Dermis blood vessel endothelial cell (primary cell): ENCODE measurements at regions not wholly inside any gene's neighbourhood (a gene's known extent, or its start where the extent isn't known, plus 50 kb on each side); places are given as distances from the start of the nearest gene placed in this dataset.
A peak's percentile ranks its signal among the peaks of the same experiment; 100 is the strongest.
"Not testable (repeated sequence)": the region's sequence is repeated elsewhere in the genome, so short reads cannot be mapped to it uniquely, and the experiment has no call there.

Experiments
- DNase-seq: peaks from one replicate; pipeline ENCODE4 v3.0.0; 2010

DNA sequence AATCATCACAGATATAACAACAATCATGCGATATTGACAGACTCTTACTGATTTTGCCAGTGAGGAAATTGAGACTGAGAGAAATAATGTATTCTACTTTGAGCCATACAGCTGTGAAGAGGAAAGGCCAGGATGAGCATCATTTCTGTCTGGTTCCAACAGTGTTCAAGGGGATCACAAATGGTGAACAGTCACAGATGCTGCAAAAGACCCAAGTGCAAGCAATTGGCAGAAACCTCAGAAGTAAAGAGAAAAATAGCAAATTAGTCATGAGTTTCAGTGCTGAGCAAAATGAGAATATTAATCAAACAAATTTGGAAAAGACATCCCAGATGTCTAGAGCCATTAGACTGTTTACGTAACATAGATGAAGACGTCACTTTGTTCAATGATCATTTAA is 114.1 kb downstream of the RAB38 start:
- DNase-seq, result no peak

DNA sequence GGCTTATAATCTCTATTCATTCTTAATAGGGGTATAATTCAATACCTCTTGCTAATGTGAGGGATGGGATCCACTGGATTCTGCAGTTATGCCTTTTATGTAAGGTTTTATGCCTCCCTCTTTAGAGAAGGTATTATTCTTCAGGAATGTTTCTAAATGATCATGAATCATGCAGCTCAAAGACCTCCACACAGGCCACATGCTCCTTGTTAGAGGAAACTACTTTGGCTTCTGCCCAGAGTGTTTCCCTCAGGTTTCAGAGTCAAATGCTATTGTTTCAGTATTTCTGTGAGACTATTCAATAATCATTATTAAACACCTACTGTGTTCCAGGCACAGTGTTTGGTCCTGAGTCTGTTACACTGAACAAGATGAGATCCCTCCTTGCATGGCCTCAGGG is 115.9 kb downstream of the RAB38 start:
- peak; percentile 12 for DNase-seq

GRCh38 chr11:88051396-88051795 is 123.8 kb downstream of the RAB38 start:
- peak; percentile 41 for DNase-seq

DNA sequence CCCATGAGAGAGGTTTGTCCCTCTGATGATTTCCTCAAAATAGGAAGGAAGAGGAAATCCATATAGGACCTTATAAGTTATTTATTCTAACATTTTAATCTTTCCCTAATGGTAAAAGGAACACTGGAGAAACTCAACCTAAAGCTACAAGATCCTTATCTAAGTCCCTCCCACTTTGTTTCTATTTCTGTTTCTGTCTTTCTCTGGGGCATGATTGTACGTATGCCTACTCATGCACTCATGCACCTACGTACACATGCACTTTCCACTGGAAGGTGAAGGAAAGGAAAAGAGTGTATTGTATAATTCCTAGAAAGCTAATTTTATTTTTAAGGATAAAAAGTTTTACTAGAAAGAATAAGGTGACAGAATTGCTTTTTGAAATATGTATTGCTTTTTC is 125.0 kb downstream of the RAB38 start:
- DNase-seq, result no peak

- not testable (repeated sequence) for DNase-seq
Observed at GRCh38 chr11:88045288-88045687, 130.0 kb downstream of the RAB38 start.

- DNase-seq, result not testable (repeated sequence)
Observed at GRCh38 chr11:88044658-88045057, 130.6 kb downstream of the RAB38 start.

- no peak for DNase-seq
Observed at GRCh38 chr11:88043149-88043548, 132.1 kb downstream of the RAB38 start.

GRCh38 chr11:88042647-88043046 is 132.6 kb downstream of the RAB38 start:
- DNase-seq, result no peak

DNA sequence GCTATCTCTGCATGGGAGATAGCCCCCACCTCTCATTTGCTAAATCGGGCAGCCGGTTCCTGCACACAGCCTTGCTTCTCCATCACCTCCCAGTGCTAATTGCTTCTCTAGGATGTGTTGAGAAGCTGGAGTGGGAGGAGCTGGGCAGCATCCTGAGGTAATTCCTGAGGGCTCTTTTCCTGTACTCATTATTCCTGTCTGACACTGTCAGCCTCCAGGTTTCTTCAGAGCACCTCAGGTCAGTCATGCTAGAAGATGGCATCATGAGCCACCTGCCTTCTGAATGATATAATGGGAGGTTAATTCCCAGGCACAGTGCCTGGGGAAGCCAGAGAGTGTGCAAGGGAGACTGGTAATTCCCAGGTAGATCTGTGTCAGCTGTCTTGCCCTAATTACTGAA is 133.0 kb downstream of the RAB38 start:
- DNase-seq, result no peak

GRCh38 chr11:88041679-88042078 is 133.6 kb downstream of the RAB38 start:
- no peak for DNase-seq

GRCh38 chr11:88040148-88040496 is 135.1 kb downstream of the RAB38 start:
- no peak for DNase-seq

- no peak for DNase-seq
Observed at GRCh38 chr11:88039476-88040147, 135.6 kb downstream of the RAB38 start.

DNA sequence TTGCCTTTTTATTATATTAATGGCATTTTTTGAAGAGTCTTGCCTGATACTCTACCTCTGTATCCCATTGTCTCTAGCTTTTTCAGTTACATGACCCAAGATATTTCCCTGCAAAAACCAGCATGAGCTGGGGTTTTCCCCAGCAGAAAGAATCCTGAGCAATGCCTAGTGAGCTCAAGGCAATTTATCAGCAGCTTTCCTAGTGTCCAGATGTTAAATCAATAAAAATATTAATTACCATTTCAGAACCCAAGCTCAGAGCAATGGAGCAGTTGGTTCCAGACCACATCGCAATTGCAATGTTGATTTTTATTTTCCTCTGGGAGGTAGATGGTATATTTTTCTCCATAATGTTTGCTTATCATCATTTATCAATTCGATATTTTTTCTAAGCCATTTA is 137.2 kb downstream of the RAB38 start:
- no peak for DNase-seq

DNA sequence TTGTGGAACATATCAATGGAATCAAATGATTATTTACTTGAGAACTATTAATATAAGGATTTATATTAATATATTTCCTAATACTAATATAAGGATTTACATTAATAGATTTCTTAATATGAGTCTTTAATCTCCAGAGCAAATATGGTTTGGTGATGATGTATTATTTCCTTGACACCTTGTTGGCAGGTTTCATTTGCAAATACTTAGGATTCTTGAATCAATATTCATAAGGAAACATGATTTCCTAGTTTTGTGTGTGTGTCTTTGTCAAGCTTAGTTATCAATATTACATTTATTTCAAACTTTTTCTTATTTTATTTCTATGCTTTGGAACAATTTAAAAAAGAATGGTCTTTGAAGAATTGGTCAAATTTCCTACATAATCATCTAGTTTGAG is 138.5 kb downstream of the RAB38 start:
- no peak for DNase-seq

DNA sequence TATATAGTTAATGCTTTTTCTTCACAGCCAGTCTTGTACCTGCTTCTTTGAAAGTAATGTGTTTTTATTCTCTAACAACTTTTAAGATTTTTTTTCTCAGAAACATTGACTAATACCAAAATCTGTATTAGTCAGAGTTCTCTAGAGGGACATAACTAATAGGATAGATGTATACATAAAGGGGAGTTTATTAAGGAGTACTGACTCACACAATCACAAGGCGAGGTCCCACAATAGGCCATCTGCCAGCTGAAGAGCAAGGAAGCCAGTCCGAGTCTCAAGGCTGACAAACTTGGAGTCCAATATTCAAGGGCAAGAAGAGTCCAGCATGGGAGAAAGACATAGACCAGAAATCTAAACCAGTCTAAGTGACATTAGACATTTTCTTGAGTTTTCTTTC is 140.0 kb downstream of the RAB38 start:
- DNase-seq, result no peak

GRCh38 chr11:88017666-88018065 is 157.6 kb downstream of the RAB38 start:
- no peak for DNase-seq

DNA sequence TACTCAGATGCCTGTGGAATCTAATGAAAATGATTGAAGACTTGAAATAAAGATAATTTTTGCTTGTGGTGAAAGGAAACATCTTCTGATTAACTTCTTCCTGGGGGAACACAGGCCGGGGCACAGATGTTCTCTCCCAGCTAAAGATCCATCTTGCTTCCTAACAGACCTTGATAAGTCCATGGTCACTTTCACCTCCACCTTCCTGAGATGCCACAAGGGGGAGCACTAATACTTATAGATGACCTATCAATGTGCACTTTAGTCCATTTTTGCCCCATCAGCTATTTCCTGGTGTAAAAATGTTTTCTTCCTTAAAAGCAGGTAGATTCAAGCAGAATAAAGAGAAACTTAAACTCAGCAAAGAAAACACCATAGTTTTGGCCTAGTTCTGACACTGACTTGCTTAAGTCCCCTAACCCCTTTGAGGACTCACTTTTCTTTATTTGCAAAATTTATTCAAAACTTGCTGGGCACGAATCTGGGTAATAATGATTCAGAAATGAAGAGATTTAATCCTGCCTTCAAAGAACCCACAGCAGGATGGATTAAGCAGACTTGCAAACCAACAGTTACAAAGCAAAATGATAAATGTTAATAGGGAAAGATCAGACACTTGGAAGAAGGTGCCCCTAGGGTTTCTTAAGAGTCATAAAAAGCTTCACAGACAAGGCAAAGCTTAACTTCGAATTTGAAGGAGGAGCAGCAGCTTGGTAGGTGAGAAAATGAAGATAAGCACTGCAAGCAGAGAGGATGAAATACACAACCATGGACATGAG is 158.7 kb downstream of the RAB38 start:
- peak; percentile 90 for DNase-seq

DNA sequence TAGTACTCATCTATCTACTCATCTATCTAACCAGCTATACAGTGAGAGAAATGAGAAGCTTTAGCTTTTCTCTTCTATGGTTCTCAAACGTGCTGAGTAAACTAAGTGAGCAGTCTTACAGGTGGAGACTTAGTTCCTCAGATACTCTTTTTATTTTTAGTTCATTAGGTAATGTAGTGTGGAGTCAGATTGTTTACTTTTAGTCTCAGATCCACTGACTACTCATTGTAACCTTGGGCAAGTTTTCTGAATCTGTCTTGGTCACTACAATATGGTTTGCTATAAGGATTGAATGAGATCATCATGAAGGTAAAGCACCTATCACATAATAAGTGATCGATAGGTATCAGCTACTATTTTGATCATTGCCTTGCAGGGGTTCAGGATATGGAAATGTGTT is 160.1 kb downstream of the RAB38 start:
- DNase-seq, result no peak

DNA sequence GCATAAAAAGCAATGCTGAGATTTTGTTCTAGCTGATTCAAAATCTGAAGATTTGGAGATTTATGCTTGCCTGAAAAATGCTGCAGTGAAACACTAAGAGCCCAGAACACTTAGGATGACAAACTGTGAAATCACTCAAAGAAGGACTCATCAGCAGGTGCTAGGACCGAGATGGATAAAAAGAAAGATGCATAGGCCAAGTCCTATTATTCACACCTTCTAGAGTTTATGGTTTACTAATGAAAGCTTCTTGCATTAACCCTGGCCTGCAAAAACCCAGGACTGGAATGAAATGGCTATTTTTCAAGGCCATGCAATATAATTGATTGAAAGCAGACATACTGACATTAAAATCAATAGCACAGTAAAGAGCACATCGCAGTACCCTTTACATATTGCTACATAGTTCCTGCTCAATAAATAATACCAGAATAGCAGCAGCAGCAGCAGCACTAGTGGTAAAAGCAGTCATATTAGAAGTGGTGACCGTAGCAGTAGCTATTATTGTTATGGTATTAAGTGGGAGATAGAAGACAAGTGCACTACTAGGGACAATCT is 161.7 kb downstream of the RAB38 start:
- no peak for DNase-seq

- no peak for DNase-seq
Observed at GRCh38 chr11:88012456-88012855, 162.8 kb downstream of the RAB38 start.

- DNase-seq, result no peak
Observed at GRCh38 chr11:87976009-87976408, 199.2 kb downstream of the RAB38 start.

DNA sequence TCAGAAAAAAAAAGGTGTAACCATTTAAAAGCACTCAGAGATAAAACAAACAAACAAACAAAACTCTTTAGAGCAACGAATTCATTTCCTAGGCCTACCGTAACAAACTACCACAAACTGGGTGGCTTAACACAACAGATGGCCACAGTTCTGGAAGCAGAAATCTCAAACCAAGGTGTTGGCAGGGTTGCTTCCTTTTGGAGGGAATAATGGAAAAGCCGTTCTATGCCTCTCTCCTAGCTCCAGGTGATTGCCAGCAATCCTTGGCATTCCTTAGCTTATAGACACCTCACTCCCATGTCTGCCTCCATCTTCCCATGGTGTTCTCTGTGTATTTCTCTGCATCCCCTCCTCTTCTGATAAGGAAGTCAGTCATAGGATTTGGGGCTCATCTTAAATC is 200.4 kb downstream of the RAB38 start:
- DNase-seq, result no peak

DNA sequence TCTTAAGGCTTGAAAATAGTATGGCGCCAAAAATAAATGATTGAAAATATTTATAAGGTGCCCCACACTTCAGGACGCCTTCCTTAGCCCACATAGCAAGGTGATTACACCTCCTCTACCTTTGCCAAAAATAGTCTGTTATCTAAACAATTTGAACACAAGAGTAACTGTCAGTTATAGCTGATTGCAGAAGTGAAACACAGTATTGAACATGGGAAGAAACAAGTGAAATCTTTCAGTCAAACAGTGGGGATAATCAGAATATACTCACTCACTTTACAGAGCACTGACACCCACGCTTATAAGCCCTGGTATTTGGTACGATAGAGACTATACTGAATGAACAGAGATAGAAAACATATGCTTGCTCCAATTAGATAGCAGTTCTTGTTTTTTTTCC is 203.1 kb downstream of the RAB38 start:
- DNase-seq, result no peak

- DNase-seq, result no peak
Observed at GRCh38 chr11:87971354-87971753, 203.9 kb downstream of the RAB38 start.
